ENCODE measurements at regions not wholly inside any gene's neighbourhood (a gene's known extent, or its start where the extent isn't known, plus 50 kb on each side); places are given as distances from the start of the nearest gene placed in this dataset.
A peak's percentile ranks its signal among the peaks of the same experiment; 100 is the strongest.

DNA sequence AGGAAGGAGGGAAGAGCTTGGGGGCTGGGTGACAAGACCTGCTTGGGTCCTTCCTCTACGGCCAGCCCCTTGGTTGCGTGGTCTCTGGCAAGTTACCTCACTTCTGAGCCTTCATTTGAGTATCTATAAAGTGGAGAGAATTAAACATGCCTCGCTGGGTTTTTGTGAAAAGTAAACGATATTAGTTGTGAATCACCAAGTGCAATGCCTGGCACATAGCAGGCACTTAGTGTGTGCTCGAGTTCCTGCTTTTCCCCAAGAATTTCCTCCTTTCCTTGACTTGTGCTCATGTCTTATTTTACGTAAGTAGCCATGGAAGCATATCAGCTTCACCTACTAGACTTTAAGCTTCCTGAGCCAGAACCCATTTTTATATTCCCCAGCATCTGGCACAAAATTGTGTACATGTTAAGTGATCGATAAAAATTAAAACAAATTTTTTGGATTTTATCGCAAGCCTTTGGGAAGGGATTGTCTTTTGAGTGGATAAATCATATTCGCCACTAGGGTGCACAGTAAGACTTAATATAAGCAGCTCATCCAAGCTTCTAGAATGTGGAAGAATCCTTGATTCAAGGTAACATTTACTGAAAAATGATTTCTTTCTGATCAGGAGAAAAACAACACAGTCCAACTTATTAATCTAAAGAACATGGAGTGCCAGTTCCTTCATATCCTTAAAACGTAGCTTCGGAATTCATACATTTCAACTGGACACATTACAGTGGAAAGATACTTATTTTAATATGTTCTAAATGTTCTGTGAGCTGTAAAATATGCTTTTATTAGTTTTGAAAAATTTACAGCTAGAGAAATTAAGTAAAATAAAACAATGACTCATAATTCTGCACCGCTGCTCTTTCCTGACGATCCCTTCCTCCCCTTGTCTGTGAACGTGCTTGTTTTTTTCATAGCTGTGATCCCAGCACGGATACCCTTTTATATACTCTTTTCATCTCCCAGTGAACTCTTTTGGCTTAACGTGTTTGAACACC lies 62.0 kb downstream of the SLC25A47 start:
- TF ChIP-seq, protein P1, sequence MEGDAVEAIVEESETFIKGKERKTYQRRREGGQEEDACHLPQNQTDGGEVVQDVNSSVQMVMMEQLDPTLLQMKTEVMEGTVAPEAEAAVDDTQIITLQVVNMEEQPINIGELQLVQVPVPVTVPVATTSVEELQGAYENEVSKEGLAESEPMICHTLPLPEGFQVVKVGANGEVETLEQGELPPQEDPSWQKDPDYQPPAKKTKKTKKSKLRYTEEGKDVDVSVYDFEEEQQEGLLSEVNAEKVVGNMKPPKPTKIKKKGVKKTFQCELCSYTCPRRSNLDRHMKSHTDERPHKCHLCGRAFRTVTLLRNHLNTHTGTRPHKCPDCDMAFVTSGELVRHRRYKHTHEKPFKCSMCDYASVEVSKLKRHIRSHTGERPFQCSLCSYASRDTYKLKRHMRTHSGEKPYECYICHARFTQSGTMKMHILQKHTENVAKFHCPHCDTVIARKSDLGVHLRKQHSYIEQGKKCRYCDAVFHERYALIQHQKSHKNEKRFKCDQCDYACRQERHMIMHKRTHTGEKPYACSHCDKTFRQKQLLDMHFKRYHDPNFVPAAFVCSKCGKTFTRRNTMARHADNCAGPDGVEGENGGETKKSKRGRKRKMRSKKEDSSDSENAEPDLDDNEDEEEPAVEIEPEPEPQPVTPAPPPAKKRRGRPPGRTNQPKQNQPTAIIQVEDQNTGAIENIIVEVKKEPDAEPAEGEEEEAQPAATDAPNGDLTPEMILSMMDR (IDR thresholded peaks at IDR 0.05; ENCODE audit: low read depth, low read length, missing input control), result peak; percentile 52
- TF ChIP-seq, protein P2, sequence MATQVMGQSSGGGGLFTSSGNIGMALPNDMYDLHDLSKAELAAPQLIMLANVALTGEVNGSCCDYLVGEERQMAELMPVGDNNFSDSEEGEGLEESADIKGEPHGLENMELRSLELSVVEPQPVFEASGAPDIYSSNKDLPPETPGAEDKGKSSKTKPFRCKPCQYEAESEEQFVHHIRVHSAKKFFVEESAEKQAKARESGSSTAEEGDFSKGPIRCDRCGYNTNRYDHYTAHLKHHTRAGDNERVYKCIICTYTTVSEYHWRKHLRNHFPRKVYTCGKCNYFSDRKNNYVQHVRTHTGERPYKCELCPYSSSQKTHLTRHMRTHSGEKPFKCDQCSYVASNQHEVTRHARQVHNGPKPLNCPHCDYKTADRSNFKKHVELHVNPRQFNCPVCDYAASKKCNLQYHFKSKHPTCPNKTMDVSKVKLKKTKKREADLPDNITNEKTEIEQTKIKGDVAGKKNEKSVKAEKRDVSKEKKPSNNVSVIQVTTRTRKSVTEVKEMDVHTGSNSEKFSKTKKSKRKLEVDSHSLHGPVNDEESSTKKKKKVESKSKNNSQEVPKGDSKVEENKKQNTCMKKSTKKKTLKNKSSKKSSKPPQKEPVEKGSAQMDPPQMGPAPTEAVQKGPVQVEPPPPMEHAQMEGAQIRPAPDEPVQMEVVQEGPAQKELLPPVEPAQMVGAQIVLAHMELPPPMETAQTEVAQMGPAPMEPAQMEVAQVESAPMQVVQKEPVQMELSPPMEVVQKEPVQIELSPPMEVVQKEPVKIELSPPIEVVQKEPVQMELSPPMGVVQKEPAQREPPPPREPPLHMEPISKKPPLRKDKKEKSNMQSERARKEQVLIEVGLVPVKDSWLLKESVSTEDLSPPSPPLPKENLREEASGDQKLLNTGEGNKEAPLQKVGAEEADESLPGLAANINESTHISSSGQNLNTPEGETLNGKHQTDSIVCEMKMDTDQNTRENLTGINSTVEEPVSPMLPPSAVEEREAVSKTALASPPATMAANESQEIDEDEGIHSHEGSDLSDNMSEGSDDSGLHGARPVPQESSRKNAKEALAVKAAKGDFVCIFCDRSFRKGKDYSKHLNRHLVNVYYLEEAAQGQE (IDR thresholded peaks at IDR 0.05), result no peak
- TF ChIP-seq SP1 (IDR thresholded peaks at IDR 0.05), result no peak
- TF ChIP-seq, protein P3, sequence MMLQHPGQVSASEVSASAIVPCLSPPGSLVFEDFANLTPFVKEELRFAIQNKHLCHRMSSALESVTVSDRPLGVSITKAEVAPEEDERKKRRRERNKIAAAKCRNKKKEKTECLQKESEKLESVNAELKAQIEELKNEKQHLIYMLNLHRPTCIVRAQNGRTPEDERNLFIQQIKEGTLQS (IDR thresholded peaks at IDR 0.05), result no peak
- TF ChIP-seq JUND (IDR thresholded peaks at IDR 0.05), result no peak
- no peak for TF ChIP-seq NR2F2 (IDR thresholded peaks at IDR 0.05)
- TF ChIP-seq EGR1 (IDR thresholded peaks at IDR 0.05; ENCODE audit: low read depth in 2 of 2), result no peak
- TF ChIP-seq MAX (IDR thresholded peaks at IDR 0.05), result no peak
- no peak for TF ChIP-seq TAF1 (conservative IDR thresholded peaks at IDR 0.05)
- TF ChIP-seq YY1 (IDR thresholded peaks at IDR 0.05), result no peak
- TF ChIP-seq RAD21 (IDR thresholded peaks at IDR 0.05), result peak; percentile 79 to 82
- TF ChIP-seq ZBTB33 (IDR thresholded peaks at IDR 0.05), result no peak
- TF ChIP-seq FOXA1 (IDR thresholded peaks at IDR 0.05), result no peak

Measured in liver (tissue), 3 donors.